ENCODE measurements at regions not wholly inside any gene's neighbourhood (a gene's known extent, or its start where the extent isn't known, plus 50 kb on each side); places are given as distances from the start of the nearest gene placed in this dataset.

GRCh38 chr2:3100386-3100785 lies 277.2 kb downstream of the EIPR1 start:
- no peak for ATAC-seq (ENCODE audit: low FRiP score)
- TF ChIP-seq CTCF (IDR thresholded peaks at IDR 0.05): no peak
- no peak for DNase-seq (ENCODE audit: low spot score)

DNA sequence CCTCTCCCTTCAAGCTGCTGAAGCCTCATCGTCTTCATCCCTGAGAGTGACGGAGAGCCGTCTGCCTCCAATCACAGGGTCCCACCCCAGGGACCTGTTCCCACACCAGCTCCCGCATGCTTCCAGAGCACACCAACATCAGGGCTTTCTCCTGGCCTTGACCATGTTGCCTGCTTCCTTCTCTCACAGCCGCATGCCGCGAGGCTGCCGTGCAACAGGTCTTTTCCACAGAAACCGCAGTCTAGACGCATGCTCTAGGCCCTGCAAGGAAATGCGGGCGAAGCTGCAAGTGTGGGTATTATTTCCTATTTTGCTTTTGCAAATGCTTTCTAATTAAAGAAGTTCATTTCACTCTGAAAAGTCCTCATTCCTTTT lies 277.8 kb downstream of the EIPR1 start:
- TF ChIP-seq CTCF (IDR thresholded peaks at IDR 0.05): no peak
- no peak for DNase-seq (ENCODE audit: low spot score)
- ATAC-seq (ENCODE audit: low FRiP score): no peak

- ATAC-seq (ENCODE audit: low FRiP score): no peak
- DNase-seq (ENCODE audit: low spot score): no peak
- TF ChIP-seq CTCF (IDR thresholded peaks at IDR 0.05): no peak
Observed at GRCh38 chr2:3099145-3099859, 278.3 kb downstream of the EIPR1 start.

GRCh38 chr2:3098231-3098630 lies 279.4 kb downstream of the EIPR1 start:
- ATAC-seq (ENCODE audit: low FRiP score): no peak
- DNase-seq (ENCODE audit: low spot score): no peak
- no peak for TF ChIP-seq CTCF (IDR thresholded peaks at IDR 0.05)

GRCh38 chr2:3097804-3098203 lies 279.8 kb downstream of the EIPR1 start:
- TF ChIP-seq CTCF (IDR thresholded peaks at IDR 0.05): no peak
- DNase-seq (ENCODE audit: low spot score): no peak

GRCh38 chr2:3094999-3095958 lies 282.3 kb downstream of the EIPR1 start:
- no peak for TF ChIP-seq CTCF (IDR thresholded peaks at IDR 0.05)
- DNase-seq (ENCODE audit: low spot score) (no peak), ATAC-seq (ENCODE audit: low FRiP score) (no peak)

More at GRCh38 chr2:3097804-3098203, 279.8 kb downstream of the EIPR1 start:
- no peak for ATAC-seq (ENCODE audit: low FRiP score)
